ENCODE measurements at regions not wholly inside any gene's neighbourhood (a gene's known extent, or its start where the extent isn't known, plus 50 kb on each side); places are given as distances from the start of the nearest gene placed in this dataset.

- no peak for TF ChIP-seq CTCF (conservative IDR thresholded peaks at IDR 0.05; ENCODE audit: low read depth, low read length)
- H3K36me3 ChIP-seq (ENCODE audit: insufficient read depth) = no peaks in the 10 kb centered on the region
- H3K4me2 ChIP-seq = no peak overlapping the region
Observed at GRCh38 chr18:59967878-59968277, 68.1 kb downstream of the PMAIP1 start.

DNA sequence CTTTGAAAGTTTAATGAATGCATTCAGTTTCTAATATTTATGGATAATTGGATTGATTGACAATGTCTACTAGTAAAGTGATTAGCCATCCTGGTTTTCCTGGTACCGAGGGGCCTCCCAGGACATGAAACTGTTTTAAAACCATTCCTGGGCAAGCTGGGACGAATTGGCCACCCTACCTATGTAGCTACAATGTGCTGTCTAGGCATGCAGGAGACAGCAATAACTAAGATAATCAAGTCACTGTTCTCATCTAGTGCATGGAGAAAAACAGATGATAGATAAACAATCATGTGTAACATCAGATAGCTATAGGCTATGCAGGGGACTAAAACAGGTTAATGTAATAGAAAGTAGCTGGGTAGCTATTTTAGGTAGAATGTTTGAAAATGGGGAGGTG is 67.1 kb downstream of the PMAIP1 start:
- Histone ChIP-seq H3K27me3 (ENCODE audit: insufficient read depth, low read depth) (no peaks in the 10 kb centered on the region), H2AFZ (ENCODE audit: low read depth) (no peak overlapping the region), H3K4me1 (ENCODE audit: low read depth, poor library complexity, severe bottlenecking) (peaks cover 16% of the 10 kb centered on the region), H4K20me1 (ENCODE audit: insufficient read depth) (no peaks in the 10 kb centered on the region), H3K4me3 (IDR thresholded peaks at IDR 0.05; ENCODE audit: insufficient read depth, low read depth, low read length) (no peak overlapping the region), H3K36me3 (ENCODE audit: insufficient read depth) (no peaks in the 10 kb centered on the region), H3K79me2 (ENCODE audit: insufficient read depth, low read depth) (no peaks in the 10 kb centered on the region), H3K9ac (no peak overlapping the region), H3K4me2 (no peak overlapping the region), H3K27ac (no peak overlapping the region)
- no peak for TF ChIP-seq CTCF (conservative IDR thresholded peaks at IDR 0.05; ENCODE audit: low read depth, low read length)

More at GRCh38 chr18:59967878-59968277, 68.1 kb downstream of the PMAIP1 start:
- peaks cover 18% of the 10 kb centered on the region for H3K4me1 ChIP-seq (ENCODE audit: low read depth, poor library complexity, severe bottlenecking)
- no peak overlapping the region for H2AFZ ChIP-seq (ENCODE audit: low read depth)
- no peak overlapping the region for H3K4me3 ChIP-seq (IDR thresholded peaks at IDR 0.05; ENCODE audit: insufficient read depth, low read depth, low read length)
- H3K9ac ChIP-seq = no peak overlapping the region
- H4K20me1 ChIP-seq (ENCODE audit: insufficient read depth) = no peaks in the 10 kb centered on the region
- H3K27me3 ChIP-seq (ENCODE audit: insufficient read depth, low read depth) = no peaks in the 10 kb centered on the region
- no peaks in the 10 kb centered on the region for H3K79me2 ChIP-seq (ENCODE audit: insufficient read depth, low read depth)
- H3K27ac ChIP-seq = no peak overlapping the region

DNA sequence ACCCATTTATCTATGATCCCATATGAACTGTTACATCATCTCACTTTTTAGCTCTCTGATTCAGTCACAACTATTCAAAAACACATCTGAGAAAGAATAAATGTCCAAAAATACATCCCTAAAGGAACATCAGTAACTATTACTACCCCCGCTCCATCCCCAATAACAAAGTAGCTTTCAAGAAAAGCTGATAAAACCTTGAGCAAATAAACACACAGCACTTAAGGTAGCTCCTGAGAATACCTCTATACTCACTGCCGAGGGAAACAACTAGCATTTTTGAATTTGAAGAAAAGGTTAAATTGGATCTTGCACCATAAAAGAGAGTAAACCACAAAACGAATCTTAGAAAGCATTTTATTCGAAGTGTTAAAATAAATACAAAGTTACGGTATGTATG is 63.4 kb downstream of the PMAIP1 start:
- H3K27ac ChIP-seq = no peak overlapping the region
- no peak overlapping the region for H2AFZ ChIP-seq (ENCODE audit: low read depth)
- H4K20me1 ChIP-seq (ENCODE audit: insufficient read depth) = no peaks in the 10 kb centered on the region
- H3K79me2 ChIP-seq (ENCODE audit: insufficient read depth, low read depth) = no peaks in the 10 kb centered on the region
- peaks cover 38% of the 10 kb centered on the region for H3K4me1 ChIP-seq (ENCODE audit: low read depth, poor library complexity, severe bottlenecking)
- no peak for TF ChIP-seq CTCF (conservative IDR thresholded peaks at IDR 0.05; ENCODE audit: low read depth, low read length)
- no peaks in the 10 kb centered on the region for H3K27me3 ChIP-seq (ENCODE audit: insufficient read depth, low read depth)
- H3K4me3 ChIP-seq (IDR thresholded peaks at IDR 0.05; ENCODE audit: insufficient read depth, low read depth, low read length) = no peak overlapping the region
- H3K36me3 ChIP-seq (ENCODE audit: insufficient read depth) = no peaks in the 10 kb centered on the region
- H3K9ac ChIP-seq = no peak overlapping the region
- H3K4me2 ChIP-seq = no peak overlapping the region

DNA sequence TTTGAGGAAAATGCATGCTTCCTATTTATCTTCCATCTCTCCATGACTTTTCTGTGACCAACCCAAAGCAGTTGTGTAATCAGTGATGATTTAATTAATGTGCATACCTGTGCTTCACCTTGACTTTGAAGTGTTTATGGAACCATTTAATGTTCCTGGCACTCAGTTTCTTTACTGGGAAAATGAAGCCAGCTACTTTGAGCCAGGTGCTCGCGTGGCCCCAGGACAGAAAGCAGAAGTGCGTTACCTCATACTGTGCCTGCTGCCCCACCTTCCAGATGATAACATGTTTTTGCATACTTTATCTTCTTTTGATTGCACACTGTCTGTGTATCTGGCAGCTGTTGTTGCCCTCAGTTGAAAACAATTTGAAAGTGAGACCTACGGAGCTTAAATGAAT is 61.3 kb downstream of the PMAIP1 start:
- no peaks in the 10 kb centered on the region for H3K79me2 ChIP-seq (ENCODE audit: insufficient read depth, low read depth)
- no peaks in the 10 kb centered on the region for H3K36me3 ChIP-seq (ENCODE audit: insufficient read depth)
- H3K4me3 ChIP-seq (IDR thresholded peaks at IDR 0.05; ENCODE audit: insufficient read depth, low read depth, low read length) = no peak overlapping the region
- H3K9ac ChIP-seq = no peak overlapping the region
- no peak for TF ChIP-seq CTCF (conservative IDR thresholded peaks at IDR 0.05; ENCODE audit: low read depth, low read length)
- peaks cover 59% of the 10 kb centered on the region for H3K4me1 ChIP-seq (ENCODE audit: low read depth, poor library complexity, severe bottlenecking)
- no peaks in the 10 kb centered on the region for H3K27me3 ChIP-seq (ENCODE audit: insufficient read depth, low read depth)
- H2AFZ ChIP-seq (ENCODE audit: low read depth) = no peak overlapping the region
- H3K27ac ChIP-seq = no peak overlapping the region
- no peak overlapping the region for H3K4me2 ChIP-seq
- no peaks in the 10 kb centered on the region for H4K20me1 ChIP-seq (ENCODE audit: insufficient read depth)
